Ovary (tissue), 3 donors: ENCODE measurements at regions not wholly inside any gene's neighbourhood (a gene's known extent, or its start where the extent isn't known, plus 50 kb on each side); places are given as distances from the start of the nearest gene placed in this dataset.

Source experiments
- EP300 ChIP-seq: sonication (generic); formaldehyde crosslinking; IDR thresholded peaks from one replicate; pipeline ENCODE4 v1.6.1; 2017; ENCODE audit warnings: antibody characterized with exemption
- POLR2A ChIP-seq: fragments of 450-650 bp; IDR thresholded peaks from one replicate; pipeline ENCODE4 v1.6.1; 2017; ENCODE audit warnings: antibody characterized with exemption, mild to moderate bottlenecking, moderate library complexity
- TF ChIP-seq, protein P1 (sequence below), 3 donors: fragments of 450-650 bp in 2 of 3; fragments of 200-600 bp in 1 of 3; IDR thresholded peaks; one replicate each; pipeline versions ENCODE4 v1.5.1 to v1.8.0; 2016 to 2022; ENCODE audit warnings: antibody characterized with exemption in 3 of 3, mild to moderate bottlenecking in 1 of 3
- donor health status: DM: no; HTN: no; CAD: no.

DNA sequence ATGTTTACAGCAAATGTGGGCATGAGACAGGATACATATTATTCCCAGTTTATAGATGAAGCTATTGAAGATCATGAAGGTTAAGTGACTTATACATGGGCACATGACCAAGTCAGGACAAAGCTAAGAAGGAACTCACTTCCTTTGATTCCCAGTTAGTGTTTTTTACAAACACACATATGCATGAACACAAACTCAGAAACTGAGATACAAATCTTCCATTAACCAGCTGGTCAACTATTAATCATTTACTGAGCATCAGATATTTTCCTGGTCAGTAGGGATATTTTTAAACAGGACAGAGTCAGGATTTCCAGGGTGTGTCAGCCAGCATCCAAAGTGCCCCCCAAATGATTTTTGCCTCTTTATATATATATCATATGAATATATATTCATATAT lies 222.2 kb downstream of the OGFRL1 start:
- TF ChIP-seq POLR2A (no peak), EP300 (no peak)
- TF ChIP-seq, protein P1, sequence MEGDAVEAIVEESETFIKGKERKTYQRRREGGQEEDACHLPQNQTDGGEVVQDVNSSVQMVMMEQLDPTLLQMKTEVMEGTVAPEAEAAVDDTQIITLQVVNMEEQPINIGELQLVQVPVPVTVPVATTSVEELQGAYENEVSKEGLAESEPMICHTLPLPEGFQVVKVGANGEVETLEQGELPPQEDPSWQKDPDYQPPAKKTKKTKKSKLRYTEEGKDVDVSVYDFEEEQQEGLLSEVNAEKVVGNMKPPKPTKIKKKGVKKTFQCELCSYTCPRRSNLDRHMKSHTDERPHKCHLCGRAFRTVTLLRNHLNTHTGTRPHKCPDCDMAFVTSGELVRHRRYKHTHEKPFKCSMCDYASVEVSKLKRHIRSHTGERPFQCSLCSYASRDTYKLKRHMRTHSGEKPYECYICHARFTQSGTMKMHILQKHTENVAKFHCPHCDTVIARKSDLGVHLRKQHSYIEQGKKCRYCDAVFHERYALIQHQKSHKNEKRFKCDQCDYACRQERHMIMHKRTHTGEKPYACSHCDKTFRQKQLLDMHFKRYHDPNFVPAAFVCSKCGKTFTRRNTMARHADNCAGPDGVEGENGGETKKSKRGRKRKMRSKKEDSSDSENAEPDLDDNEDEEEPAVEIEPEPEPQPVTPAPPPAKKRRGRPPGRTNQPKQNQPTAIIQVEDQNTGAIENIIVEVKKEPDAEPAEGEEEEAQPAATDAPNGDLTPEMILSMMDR (IDR thresholded peaks at IDR 0.05): no peak
